ENCODE measurements at regions not wholly inside any gene's neighbourhood (a gene's known extent, or its start where the extent isn't known, plus 50 kb on each side); places are given as distances from the start of the nearest gene placed in this dataset.

DNA sequence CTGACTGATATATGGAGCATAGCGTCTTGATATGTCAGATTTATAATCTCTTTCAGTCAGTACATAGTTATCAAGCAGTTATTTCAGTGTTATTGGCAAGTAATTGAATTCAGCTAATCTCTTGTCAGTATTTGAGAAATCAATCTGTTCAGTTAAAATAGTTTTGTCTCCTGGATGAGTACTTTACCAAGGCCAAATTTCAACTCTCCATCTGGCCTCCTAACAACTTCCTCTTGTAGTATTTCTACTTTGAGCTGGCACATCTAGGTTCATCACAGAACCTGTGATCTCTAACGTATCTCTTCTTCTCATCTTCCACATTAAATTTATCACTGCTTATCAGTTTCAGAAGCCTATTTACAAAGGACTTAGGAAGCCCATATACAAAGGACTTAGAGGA lies 690.5 kb downstream of the C12orf50 start:
- intact Hi-C loops (cut with micrococcal nuclease): no loop called here
- no peak overlapping the region for H3K4me2 ChIP-seq (ENCODE audit: insufficient read depth, low read length)
- H3K79me2 ChIP-seq (ENCODE audit: control insufficient read depth, insufficient read depth, low read length): no peaks in the 10 kb centered on the region
- H3K4me1 ChIP-seq (ENCODE audit: control insufficient read depth, extremely low read depth, insufficient read depth, low read length): peaks cover 11% of the 10 kb centered on the region
- TF ChIP-seq POLR2A (IDR thresholded peaks at IDR 0.05; ENCODE audit: low read depth, low read length): no peak
- no peak for TF ChIP-seq GATA2 (IDR thresholded peaks at IDR 0.05; ENCODE audit: insufficient read depth, insufficient read length, low read depth, low read length)
- no peak for TF ChIP-seq JUN (IDR thresholded peaks at IDR 0.05; ENCODE audit: borderline replicate concordance, insufficient read depth, insufficient read length, low read depth)
- no peak for TF ChIP-seq POLR2AphosphoS5 (IDR thresholded peaks at IDR 0.05; ENCODE audit: insufficient read depth, low read depth, low read length)
- no peak for TF ChIP-seq FOS (IDR thresholded peaks at IDR 0.05; ENCODE audit: borderline replicate concordance, insufficient read depth, low read length)
- TF ChIP-seq, protein P1, sequence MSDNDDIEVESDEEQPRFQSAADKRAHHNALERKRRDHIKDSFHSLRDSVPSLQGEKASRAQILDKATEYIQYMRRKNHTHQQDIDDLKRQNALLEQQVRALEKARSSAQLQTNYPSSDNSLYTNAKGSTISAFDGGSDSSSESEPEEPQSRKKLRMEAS (IDR thresholded peaks at IDR 0.05; ENCODE audit: insufficient read depth, insufficient read length): no peak
- TF ChIP-seq EZH2 (IDR thresholded peaks at IDR 0.05; ENCODE audit: borderline replicate concordance, low read depth, low read length, severe bottlenecking): no peak
- no peaks in the 10 kb centered on the region for H4K20me1 ChIP-seq (replicated peaks; ENCODE audit: control insufficient read depth, extremely low read depth, insufficient read depth, low read length)
- H2AFZ ChIP-seq (ENCODE audit: low read depth, low read length): no peak overlapping the region
- no TSS peak for BruUV-seq (replicated peaks)
- no peak overlapping the region for H3K9ac ChIP-seq (replicated peaks; ENCODE audit: extremely low read depth, insufficient read depth, low read length)
- H3K27ac ChIP-seq (ENCODE audit: insufficient read depth, low read depth, low read length): no peak overlapping the region
- POLR2A ChIA-PET: no interaction called here
- no peaks in the 10 kb centered on the region for H3K27me3 ChIP-seq (ENCODE audit: control insufficient read depth in 2 of 2, insufficient read depth in 2 of 2, low read length in 2 of 2)
- dilution Hi-C loops (cut with MboI; ENCODE audit: extremely low pct_ligation_motif_present, low sequenced_read_pairs): no loop called here
- CTCF ChIA-PET: interaction anchor here (1.7 kb wide), 1 partner anchor 64 kb away, joined by 4 read pairs; no protein-coding TSS in a partner anchor
- H3K4me3 ChIP-seq (replicated peaks in 1 of 3; ENCODE audit: insufficient read depth in 1 of 3, low read depth in 1 of 3, low read length in 3 of 3): no peak overlapping the region
- no peaks in the 10 kb centered on the region for H3K9me1 ChIP-seq (replicated peaks; ENCODE audit: control insufficient read depth, extremely low read depth, insufficient read depth, low read length)
- DNase-seq (ENCODE audit: low read depth, low spot score): no peak
- no peaks in the 10 kb centered on the region for H3K36me3 ChIP-seq (ENCODE audit: control insufficient read depth in 2 of 2, extremely low read depth in 1 of 2, insufficient read depth in 2 of 2, low read length in 2 of 2)
- FAIRE-seq: no peak
- no peaks in the 10 kb centered on the region for H3K9me3 ChIP-seq (replicated peaks; ENCODE audit: control insufficient read depth, insufficient read depth, low read length)

DNA sequence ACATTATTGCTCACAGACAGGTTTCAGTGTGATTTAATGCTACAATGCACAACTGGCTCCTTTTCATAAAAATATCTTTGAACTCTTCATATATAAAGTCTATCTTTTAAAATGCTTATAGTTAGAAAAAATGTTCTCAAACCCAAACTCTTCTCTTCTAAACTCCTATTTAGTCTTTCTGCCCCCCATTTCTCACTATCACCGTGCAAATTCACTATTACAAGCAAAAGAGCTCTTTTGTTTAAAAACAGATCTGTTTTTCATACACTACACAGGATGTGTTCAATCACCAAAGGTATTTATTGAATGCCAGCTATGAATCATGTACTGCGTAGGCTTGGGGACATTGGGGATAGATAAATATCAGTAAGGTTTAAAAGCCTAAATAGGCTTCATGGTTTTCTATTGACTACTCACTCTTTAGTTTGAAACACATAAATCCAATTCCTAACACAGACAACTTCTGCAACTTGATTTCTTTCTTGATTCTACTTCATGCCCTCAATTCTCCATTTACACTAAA lies 692.3 kb downstream of the C12orf50 start:
- peaks cover 27% of the 10 kb centered on the region for H3K4me1 ChIP-seq (ENCODE audit: control insufficient read depth, extremely low read depth, insufficient read depth, low read length)
- H3K27me3 ChIP-seq (ENCODE audit: control insufficient read depth in 2 of 2, insufficient read depth in 2 of 2, low read length in 2 of 2): no peaks in the 10 kb centered on the region
- no peak overlapping the region for H3K4me3 ChIP-seq (replicated peaks in 1 of 3; ENCODE audit: insufficient read depth in 1 of 3, low read depth in 1 of 3, low read length in 3 of 3)
- ChIA-PET CTCF (interaction anchor here (1.0 kb wide), 1 partner anchor 19 kb away, joined by 3 read pairs; no protein-coding TSS in a partner anchor), POLR2A (no interaction called here)
- no peak overlapping the region for H3K27ac ChIP-seq (ENCODE audit: insufficient read depth, low read depth, low read length)
- TF ChIP-seq FOS (IDR thresholded peaks at IDR 0.05; ENCODE audit: borderline replicate concordance, insufficient read depth, low read length): peak; percentile 31
- peak; percentile 44 for TF ChIP-seq JUN (IDR thresholded peaks at IDR 0.05; ENCODE audit: borderline replicate concordance, insufficient read depth, insufficient read length, low read depth)
- no peak for TF ChIP-seq EZH2 (IDR thresholded peaks at IDR 0.05; ENCODE audit: borderline replicate concordance, low read depth, low read length, severe bottlenecking)
- no peak for TF ChIP-seq POLR2A (IDR thresholded peaks at IDR 0.05; ENCODE audit: low read depth, low read length)
- no peaks in the 10 kb centered on the region for H3K9me1 ChIP-seq (replicated peaks; ENCODE audit: control insufficient read depth, extremely low read depth, insufficient read depth, low read length)
- peak overlapping the region; percentile 5 for H3K4me2 ChIP-seq (ENCODE audit: insufficient read depth, low read length)
- intact Hi-C loops (cut with micrococcal nuclease): no loop called here
- no peaks in the 10 kb centered on the region for H3K36me3 ChIP-seq (ENCODE audit: control insufficient read depth in 2 of 2, extremely low read depth in 1 of 2, insufficient read depth in 2 of 2, low read length in 2 of 2)
- peak; percentile 34 for DNase-seq (ENCODE audit: low read depth, low spot score)
- dilution Hi-C loops (cut with MboI; ENCODE audit: extremely low pct_ligation_motif_present, low sequenced_read_pairs): no loop called here
- no peaks in the 10 kb centered on the region for H3K9me3 ChIP-seq (replicated peaks; ENCODE audit: control insufficient read depth, insufficient read depth, low read length)
- no peak overlapping the region for H3K9ac ChIP-seq (replicated peaks; ENCODE audit: extremely low read depth, insufficient read depth, low read length)
- FAIRE-seq: no peak
- H3K79me2 ChIP-seq (ENCODE audit: control insufficient read depth, insufficient read depth, low read length): no peaks in the 10 kb centered on the region
- BruUV-seq (replicated peaks): no TSS peak
- H4K20me1 ChIP-seq (replicated peaks; ENCODE audit: control insufficient read depth, extremely low read depth, insufficient read depth, low read length): no peaks in the 10 kb centered on the region
- H2AFZ ChIP-seq (ENCODE audit: low read depth, low read length): no peak overlapping the region

All from endothelial cell of umbilical vein (primary cell).